ENCODE measurements at regions not wholly inside any gene's neighbourhood (a gene's known extent, or its start where the extent isn't known, plus 50 kb on each side); places are given as distances from the start of the nearest gene placed in this dataset.

- no peaks in the 10 kb centered on the region for H3K4me1 Mint-ChIP-seq
- peaks cover 9% of the 10 kb centered on the region for H3K27me3 Mint-ChIP-seq (ENCODE audit: insufficient read depth, low read depth, poor library complexity)
- H3K36me3 Mint-ChIP-seq (ENCODE audit: low read depth), result no peaks in the 10 kb centered on the region; the same call in 2 of the 3 replicates
- no peaks in the 10 kb centered on the region; the same call in 1 of the 2 replicates for H3K9me2 ChIP-seq (ENCODE audit: insufficient read depth)
- ATAC-seq (no peak), DNase-seq (ENCODE audit: low spot score) (no peak)
- H3F3A ChIP-seq (replicated peaks; ENCODE audit: low read depth), result no peaks in the 10 kb centered on the region
- H3K36me3 ChIP-seq (ENCODE audit: insufficient read depth), result no peaks in the 10 kb centered on the region
- TF ChIP-seq CREB1 (CRISPR knock-in tag; IDR thresholded peaks at IDR 0.05; ENCODE audit: low read depth), result no peak
- TF ChIP-seq POLR2AphosphoS5 (IDR thresholded peaks at IDR 0.05; ENCODE audit: low read depth), result no peak
- H3K4me3 ChIP-seq, result no peak overlapping the region
- no peak overlapping the region for H3K4me2 ChIP-seq
- H4K20me1 ChIP-seq (replicated peaks; ENCODE audit: insufficient read depth), result no peaks in the 10 kb centered on the region
- H3K27ac Mint-ChIP-seq, result no peak overlapping the region
- no peak overlapping the region for H2AFZ ChIP-seq
- no peaks in the 10 kb centered on the region for H3K4me1 ChIP-seq (ENCODE audit: insufficient read depth)
- no peaks in the 10 kb centered on the region for H3K27me3 ChIP-seq (ENCODE audit: insufficient read depth)
- peaks cover 5% of the 10 kb centered on the region; the same call in 1 of the 3 replicates for H3K9me3 Mint-ChIP-seq
- no peak overlapping the region for H3K27ac ChIP-seq (ENCODE audit: low read depth)
- H3K4me3 Mint-ChIP-seq, result no peak overlapping the region
- no peaks in the 10 kb centered on the region for H3K79me2 ChIP-seq (replicated peaks; ENCODE audit: insufficient read depth)
These were observed 71.8 kb upstream of the BCAT1 start for GRCh38 chr12:25020621-25021243.

GRCh38 chr12:25018146-25018545 lies 69.2 kb upstream of the BCAT1 start:
- H3K79me2 ChIP-seq (replicated peaks; ENCODE audit: insufficient read depth), result no peaks in the 10 kb centered on the region
- H3K4me3 ChIP-seq, result no peak overlapping the region
- no peaks in the 10 kb centered on the region for H3K27me3 ChIP-seq (ENCODE audit: insufficient read depth)
- H3K9me2 ChIP-seq (ENCODE audit: insufficient read depth), result no peaks in the 10 kb centered on the region; the same call in 1 of the 2 replicates
- no peak overlapping the region for H3K4me2 ChIP-seq
- Mint-ChIP-seq H3K27me3 (ENCODE audit: insufficient read depth, low read depth, poor library complexity) (peaks cover 10% of the 10 kb centered on the region), H3K27ac (no peak overlapping the region), H3K4me1 (no peaks in the 10 kb centered on the region), H3K4me3 (no peak overlapping the region), H3K36me3 (ENCODE audit: low read depth) (no peaks in the 10 kb centered on the region; the same call in 2 of the 3 replicates), H3K9me3 (peaks cover 5% of the 10 kb centered on the region; the same call in 1 of the 3 replicates)
- TF ChIP-seq NANOG (IDR thresholded peaks at IDR 0.05; ENCODE audit: borderline replicate concordance) (no peak), REST (IDR thresholded peaks at IDR 0.05; ENCODE audit: unreplicated experiment) (no peak), CTCF (conservative IDR thresholded peaks at IDR 0.05; ENCODE audit: low read depth in 2 of 2) (no peak)
- no peaks in the 10 kb centered on the region for H3F3A ChIP-seq (replicated peaks; ENCODE audit: low read depth)
- DNase-seq (ENCODE audit: low spot score), result no peak
- no peak for ATAC-seq
- H3K36me3 ChIP-seq (ENCODE audit: insufficient read depth), result no peaks in the 10 kb centered on the region
- H3K27ac ChIP-seq (ENCODE audit: low read depth), result no peak overlapping the region
- no peaks in the 10 kb centered on the region for H3K4me1 ChIP-seq (ENCODE audit: insufficient read depth)
- H2AFZ ChIP-seq, result no peak overlapping the region
- H4K20me1 ChIP-seq (replicated peaks; ENCODE audit: insufficient read depth), result no peaks in the 10 kb centered on the region

Measured in GM23338 (cell line).